ENCODE measurements at regions not wholly inside any gene's neighbourhood (a gene's known extent, or its start where the extent isn't known, plus 50 kb on each side); places are given as distances from the start of the nearest gene placed in this dataset.

DNA sequence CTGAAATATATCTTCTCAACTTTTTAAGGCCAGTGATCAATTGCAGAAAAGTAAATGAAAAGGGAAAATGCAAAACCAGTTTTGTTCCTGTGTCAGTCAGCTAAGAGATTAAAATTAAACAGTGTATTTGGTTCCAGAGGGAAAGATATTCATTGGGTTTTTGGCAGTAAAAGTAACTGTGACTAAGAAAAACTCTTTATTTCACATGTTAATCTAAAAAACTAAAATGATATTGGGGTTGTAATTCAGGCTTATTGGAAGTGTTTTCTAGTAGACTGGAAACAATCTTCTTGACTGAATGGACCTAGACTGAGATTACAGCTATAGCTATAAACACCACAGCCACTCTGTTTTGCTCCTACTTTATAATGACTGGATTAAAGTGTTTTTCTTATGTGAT, 413.9 kb downstream of the ADGRL2 start:
- no peak for DNase-seq (ENCODE audit: low read depth, low spot score)
- no peak overlapping the region for H3K4me3 ChIP-seq (ENCODE audit: low read length)

DNA sequence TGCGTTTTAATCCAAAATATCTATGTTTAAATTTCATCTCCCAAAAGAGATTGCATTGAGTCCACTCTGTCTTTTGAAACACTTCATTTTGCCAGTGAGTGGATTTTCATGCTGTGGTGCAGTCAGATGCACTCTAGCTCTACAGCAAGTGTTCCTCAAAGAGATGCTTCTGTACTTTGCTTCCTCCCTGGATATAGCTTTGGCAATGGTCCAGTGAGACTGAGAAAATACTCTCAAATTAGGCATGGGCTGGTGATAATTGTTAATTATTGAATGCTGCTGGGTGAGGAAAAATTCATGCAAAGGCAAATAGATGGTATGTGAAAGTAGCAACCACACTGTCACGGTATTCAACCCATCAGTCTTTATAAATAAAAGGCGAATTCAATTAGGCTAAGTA, 396.9 kb downstream of the ADGRL2 start:
- no peak overlapping the region for H3K4me3 ChIP-seq (ENCODE audit: low read length)
- no peak for DNase-seq (ENCODE audit: low read depth, low spot score)

DNA sequence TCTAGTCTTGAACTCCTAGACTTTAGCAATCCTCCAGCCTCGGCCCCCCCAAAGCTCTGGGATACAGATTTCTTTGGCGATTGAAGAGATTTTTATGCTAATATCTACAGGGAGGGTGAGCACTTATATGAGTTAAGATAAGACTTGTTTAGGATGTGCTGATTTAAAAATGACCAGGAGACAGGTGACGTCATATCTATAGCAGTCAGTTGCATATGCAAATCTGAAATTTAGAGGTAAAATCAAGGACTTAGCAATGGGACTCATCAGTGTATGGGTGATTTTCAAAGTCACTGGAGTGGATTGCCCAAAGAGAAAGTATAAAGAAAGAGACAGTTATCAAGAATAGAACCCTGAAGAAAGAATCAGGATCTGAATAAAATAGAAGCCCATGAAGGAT, 394.5 kb downstream of the ADGRL2 start:
- DNase-seq (ENCODE audit: low read depth, low spot score): no peak
- no peak overlapping the region for H3K4me3 ChIP-seq (ENCODE audit: low read length)

DNA sequence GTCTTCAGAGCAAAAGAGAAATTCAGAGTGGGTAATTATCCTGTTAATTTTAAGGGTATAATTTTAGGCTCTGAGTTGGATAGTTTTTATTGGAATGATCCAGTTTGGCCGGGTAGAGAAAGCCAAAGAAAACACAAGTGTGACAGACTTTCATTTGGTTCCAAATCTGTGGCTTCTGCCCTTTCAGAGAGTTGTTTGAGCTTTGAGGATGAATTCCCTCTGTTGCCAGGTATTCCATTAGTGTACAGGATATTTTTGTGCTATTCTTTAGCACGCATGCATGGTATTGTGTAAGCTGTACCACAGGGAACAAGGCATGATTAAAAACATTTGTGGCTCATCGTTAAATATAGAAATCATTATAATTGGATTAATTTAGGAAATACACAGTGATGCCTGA, 384.4 kb downstream of the ADGRL2 start:
- no peak for DNase-seq (ENCODE audit: low read depth, low spot score)
- H3K4me3 ChIP-seq (ENCODE audit: low read length): no peak overlapping the region

DNA sequence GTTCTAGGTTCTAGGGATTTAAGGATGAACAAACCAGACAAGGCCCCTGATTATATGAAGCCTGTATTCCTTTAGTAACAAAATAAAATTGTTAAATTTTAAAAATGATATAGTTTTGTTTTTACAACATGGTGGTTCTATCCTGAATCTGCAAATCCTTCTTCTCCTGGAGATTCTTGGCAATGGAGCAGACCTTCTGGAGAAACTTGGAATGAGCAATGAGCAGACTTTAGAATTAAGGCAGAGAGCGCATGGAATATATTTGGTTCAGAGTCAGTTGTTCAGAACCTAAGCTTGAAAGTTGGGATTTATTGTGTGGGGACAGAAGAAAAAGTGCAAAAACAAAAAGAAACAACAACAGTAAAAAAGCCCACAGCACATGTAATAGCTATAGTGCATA, 381.1 kb downstream of the ADGRL2 start:
- no peak overlapping the region for H3K4me3 ChIP-seq (ENCODE audit: low read length)
- DNase-seq (ENCODE audit: low read depth, low spot score): no peak

DNA sequence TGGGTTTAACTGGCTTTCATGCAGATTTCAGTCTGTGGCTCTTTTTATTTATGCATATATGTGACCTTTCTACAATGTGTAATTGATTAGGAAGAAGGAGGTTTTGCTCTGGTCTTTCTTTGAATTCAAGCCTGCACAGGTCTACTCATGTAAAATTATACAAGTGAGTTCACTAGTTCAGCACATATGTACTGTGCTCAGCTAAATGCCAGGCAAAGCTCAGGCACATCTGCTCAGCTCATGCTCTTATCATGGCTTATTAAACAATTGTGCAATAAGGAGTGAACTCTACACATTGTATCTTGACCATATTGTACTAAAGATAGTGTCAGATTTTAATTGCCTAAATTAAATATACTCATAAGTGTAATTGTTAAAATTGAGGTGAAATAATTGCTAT, 378.4 kb downstream of the ADGRL2 start:
- DNase-seq (ENCODE audit: low read depth, low spot score): no peak
- H3K4me3 ChIP-seq (ENCODE audit: low read length): no peak overlapping the region

DNA sequence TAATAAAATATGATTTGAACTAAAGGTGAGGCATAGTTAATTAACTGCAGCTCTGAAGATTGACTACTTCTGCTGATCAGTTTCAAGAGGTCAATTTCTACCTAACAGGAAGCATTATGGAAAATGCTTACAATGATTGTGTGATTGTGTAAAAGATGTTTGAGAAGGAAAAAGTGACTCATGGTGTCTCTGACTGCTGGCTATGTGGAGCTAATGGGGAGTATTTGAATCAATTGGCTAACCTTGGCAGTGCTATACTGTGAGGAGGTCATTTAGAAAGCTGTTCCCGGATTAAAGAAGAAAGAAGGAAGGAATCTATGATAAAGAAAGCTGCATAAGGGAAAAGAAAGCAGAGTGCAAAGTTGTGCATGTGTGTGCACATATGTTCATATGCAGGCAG, 376.5 kb downstream of the ADGRL2 start:
- H3K4me3 ChIP-seq (ENCODE audit: low read length): no peak overlapping the region
- no peak for DNase-seq (ENCODE audit: low read depth, low spot score)

DNA sequence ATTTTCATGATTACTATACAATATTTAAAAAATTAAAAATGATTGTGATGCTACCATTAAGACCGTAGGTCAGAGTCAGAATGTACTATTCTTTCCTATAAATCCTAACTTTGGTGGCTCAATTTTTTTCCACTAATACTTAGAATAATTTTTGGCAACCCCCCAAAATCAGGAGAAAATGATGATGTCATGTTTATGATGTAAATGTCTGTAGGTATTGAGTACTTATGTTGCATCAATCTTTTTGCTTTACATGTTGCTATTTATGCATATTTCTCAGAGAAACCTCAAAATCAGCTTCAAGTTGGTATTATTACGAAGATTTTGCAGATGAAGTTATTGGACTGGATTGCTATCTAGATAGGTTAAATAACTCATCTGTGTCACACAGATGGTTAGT, 371.2 kb downstream of the ADGRL2 start:
- no peak for DNase-seq (ENCODE audit: low read depth, low spot score)
- H3K4me3 ChIP-seq (ENCODE audit: low read length): no peak overlapping the region

DNA sequence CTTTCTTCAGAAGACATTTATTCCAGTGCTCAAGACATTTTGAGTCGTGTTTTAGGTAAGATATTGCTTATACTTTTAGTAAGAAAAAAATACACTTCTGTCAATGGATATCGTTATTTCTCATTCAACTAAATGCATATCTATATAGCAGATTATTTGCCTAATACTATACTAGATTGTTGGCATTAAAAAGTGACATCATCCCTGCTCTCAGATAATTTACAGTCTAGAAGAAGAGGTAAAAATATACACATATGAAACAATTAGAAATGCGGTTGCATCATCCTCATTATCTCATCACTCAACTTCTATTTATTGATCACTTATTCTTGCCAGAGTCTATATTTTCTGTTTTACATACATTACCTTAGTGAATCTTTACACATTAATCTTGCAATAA, 367.7 kb downstream of the ADGRL2 start:
- no peak overlapping the region for H3K4me3 ChIP-seq (ENCODE audit: low read length)
- DNase-seq (ENCODE audit: low read depth, low spot score): no peak

DNA sequence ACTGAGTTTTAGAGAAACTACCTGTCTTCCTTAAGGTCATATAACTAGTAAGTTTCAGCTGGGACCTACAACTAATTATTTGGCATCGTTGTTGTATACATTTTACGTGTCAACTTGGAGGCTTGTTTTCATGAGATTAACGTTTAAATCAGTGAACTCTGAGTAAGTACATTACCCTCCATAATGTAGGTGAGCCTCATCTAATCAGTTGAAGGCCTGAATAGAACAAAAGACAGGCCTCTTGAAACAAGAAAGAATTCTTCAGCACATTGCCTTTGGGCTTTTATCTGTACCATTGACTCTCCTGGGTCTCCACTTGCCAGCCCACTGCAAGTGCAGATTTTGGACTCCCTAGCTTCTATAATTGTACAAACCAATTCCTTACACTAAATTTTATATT, 364.6 kb downstream of the ADGRL2 start:
- DNase-seq (ENCODE audit: low read depth, low spot score): no peak
- no peak overlapping the region for H3K4me3 ChIP-seq (ENCODE audit: low read length)

DNA sequence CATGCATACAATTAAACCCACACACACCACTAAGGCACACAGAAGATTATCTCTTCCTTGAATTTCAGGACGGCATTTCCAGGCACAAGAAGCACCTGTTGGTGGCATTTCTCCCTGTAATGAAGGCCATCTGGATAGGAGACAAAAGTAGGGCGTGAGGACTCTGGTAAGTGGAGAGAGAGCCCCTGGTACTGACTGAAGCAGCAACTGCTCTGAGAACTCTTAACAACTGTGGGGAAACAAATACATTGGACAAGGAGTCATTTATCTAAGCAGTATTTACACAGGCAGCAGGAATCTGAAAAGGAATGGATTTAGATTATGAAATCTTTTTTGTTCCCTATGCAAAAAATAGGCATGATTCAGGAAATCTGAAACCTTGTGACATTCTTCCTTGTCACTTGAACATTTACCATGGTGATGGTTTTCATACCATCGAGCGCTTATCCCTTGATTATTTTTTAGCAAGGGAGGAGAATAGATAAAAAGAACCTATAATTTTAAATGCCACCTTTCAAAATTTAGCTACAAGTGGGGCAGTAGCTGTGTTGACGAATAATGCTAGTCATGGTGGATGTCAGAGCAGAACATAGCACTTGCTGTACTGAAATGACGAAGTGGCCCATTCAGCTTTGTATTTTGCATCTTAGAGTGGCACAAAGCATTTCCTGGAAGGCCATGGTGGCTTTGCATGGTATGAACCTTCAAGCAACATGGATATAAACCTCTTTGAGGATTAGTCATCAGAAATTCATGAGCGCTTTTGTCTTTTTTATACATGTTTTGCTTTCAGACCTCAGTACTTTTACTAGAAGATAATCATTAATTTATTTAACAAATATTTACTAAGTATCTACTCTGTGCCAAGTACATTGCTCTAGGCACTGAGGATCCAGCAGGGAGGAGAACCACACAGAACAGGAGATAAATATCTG, 362.0 kb downstream of the ADGRL2 start:
- no peak for DNase-seq (ENCODE audit: low read depth, low spot score)
- no peak overlapping the region for H3K4me3 ChIP-seq (ENCODE audit: low read length)

DNA sequence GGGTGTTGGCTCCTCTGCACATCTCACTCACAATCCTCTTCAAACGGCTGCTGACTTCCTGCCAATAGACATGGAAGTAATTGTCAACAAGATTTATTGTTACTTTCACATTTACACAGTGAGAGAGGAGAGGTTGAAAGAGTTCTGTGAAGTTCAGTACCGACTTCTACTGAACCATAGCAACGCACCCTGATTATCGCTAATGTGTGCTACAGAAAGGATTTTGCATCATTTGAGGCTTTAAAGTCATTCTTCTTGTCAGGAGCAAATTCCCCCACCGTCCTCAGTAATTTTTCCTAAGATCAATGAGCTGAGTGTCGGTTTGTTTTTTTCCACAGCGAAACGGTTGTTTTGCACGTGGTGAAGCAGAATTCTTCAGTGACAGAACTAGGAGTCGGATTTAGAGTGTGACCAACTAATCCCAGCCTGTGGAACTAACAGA, 361.0 kb downstream of the ADGRL2 start:
- H3K4me3 ChIP-seq (ENCODE audit: low read length): peak overlapping the region; percentile 13; the same call in 1 of the 2 replicates
- DNase-seq (ENCODE audit: low read depth, low spot score): peak; percentile 29

DNA sequence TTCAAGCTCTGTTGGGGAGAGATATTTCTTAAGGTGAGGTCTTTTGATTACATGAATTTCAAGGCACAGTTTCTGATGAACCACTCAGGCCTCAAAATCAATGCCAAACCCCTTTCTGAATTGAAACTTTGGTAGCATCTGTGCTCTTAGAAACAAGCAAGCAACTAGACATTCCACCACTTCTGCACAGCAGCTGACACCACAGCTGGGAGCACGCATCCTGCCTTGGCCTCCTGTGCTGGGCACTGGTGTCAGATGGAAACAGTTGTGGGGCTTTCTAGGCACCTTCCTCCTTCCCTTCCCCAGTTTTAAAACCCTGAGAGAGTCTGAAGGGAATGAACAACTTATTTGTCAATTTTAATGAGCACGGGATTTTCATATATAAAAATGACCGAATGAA, 360.2 kb downstream of the ADGRL2 start:
- DNase-seq (ENCODE audit: low read depth, low spot score): no peak

DNA sequence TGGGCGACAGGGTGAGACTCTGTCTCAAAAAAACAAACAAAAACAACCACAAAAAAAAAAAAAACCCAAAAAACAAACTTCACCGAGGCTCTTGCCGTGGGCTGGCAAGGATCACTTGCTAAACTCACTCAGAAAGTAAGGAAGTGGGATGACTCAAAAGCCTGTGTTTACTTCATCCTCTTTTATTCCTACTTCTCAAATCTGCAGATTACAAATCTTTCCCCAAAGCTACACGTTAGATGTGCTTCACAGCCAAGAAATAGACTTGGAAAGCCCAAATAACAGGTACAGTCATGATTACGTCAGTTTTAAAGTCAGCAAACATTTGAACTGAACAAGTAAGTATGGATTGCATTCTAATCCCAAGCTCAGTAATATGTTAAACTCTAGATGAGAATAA, 359.3 kb downstream of the ADGRL2 start:
- DNase-seq (ENCODE audit: low read depth, low spot score): no peak
- H3K4me3 ChIP-seq (ENCODE audit: low read length): no peak overlapping the region

More for the DNA sequence above, 360.2 kb downstream of the ADGRL2 start:
- H3K4me3 ChIP-seq (ENCODE audit: low read length): no peak overlapping the region

DNA sequence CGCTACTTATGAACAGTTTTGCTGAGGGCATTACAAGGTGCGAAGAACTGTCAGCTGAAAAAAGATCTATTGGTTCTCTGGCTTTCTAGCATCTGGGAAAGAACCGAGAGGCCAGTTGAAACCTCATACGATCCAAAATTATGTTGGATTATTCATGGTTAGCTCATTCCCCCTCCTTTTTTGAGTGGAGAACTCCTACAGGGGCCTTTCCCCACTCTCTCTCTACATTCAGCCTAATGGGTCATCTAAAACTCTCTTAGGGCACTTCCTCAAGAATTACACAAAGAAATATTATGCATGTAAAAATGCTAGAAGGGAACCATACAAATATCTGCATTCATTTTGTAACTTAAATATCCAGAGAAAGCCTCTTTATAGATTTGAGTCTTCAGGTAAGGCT, 358.2 kb downstream of the ADGRL2 start:
- no peak overlapping the region for H3K4me3 ChIP-seq (ENCODE audit: low read length)
- DNase-seq (ENCODE audit: low read depth, low spot score): no peak

DNA sequence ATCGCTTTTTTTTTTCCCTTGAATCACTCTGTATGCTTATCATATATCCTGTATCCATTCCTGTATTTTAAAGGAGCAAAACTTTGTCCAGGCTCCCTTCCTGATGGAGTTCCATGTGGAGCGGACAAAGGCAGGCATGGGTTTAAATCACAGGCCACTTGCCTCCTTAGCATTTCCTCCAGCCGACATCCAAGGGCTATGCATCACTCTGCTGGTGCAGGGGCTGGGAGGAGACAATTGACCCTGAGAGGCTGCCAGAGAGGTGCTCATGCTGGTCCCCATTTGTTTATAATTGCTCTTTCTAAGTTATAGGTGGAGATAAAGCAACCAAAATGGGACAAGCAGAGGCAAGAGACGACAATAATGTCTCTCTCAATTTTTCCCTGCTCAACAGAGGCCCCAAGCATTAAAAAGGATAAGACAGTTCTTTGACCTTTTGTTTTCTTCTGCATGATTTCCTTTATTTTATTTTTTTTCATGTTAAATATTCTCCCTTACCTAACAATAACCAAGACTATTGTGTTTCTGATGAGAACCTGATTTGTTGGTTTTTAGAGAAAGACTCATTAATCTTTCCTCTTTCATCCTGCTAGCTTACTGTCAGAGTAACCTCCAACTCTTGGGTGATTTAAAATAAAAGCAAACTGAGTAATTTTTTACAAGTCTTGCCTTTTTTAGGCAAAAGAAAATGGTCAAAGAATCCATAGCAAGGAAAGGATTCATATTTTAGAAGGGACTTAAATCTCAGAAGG, 353.7 kb downstream of the ADGRL2 start:
- H3K4me3 ChIP-seq (ENCODE audit: low read length): no peak overlapping the region
- DNase-seq (ENCODE audit: low read depth, low spot score): no peak

DNA sequence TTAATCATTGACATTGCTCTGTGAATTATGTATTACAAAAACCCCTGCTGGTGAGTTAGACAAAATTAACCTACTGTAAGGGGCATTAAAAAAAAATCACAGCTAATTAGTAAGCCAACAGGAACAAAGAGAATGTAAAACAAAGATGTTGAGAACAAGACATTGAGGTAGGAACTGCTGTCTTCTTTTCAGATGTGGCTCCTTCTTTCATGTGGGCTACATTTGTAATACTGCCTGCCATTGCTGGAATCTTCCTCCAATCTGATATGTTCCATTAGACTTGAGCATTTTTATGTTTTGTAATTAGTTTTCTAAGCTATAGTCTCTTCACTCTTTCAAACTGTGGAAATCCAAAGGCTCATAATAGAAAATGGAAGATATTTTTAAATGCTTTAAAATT, 353.0 kb downstream of the ADGRL2 start:
- peak; percentile 32 for DNase-seq (ENCODE audit: low read depth, low spot score)
- H3K4me3 ChIP-seq (ENCODE audit: low read length): no peak overlapping the region

DNA sequence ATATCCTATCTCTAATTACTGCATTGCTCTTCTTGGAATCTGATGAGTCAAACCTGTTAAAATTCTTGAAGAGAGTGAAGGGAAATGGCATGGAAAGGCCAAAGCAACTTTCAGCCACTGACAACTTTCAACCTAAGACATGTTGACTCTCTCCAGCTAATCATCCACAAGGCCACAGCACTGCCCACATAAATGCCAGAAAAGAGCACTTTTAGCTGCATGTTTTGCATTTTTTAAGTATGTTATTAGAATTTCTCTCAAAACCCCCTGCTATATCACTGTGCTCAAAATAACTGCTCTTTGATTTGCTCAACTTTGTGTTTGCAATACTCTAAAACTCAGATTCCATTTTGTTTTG, 352.5 kb downstream of the ADGRL2 start:
- no peak overlapping the region for H3K4me3 ChIP-seq (ENCODE audit: low read length)
- no peak for DNase-seq (ENCODE audit: low read depth, low spot score)

DNA sequence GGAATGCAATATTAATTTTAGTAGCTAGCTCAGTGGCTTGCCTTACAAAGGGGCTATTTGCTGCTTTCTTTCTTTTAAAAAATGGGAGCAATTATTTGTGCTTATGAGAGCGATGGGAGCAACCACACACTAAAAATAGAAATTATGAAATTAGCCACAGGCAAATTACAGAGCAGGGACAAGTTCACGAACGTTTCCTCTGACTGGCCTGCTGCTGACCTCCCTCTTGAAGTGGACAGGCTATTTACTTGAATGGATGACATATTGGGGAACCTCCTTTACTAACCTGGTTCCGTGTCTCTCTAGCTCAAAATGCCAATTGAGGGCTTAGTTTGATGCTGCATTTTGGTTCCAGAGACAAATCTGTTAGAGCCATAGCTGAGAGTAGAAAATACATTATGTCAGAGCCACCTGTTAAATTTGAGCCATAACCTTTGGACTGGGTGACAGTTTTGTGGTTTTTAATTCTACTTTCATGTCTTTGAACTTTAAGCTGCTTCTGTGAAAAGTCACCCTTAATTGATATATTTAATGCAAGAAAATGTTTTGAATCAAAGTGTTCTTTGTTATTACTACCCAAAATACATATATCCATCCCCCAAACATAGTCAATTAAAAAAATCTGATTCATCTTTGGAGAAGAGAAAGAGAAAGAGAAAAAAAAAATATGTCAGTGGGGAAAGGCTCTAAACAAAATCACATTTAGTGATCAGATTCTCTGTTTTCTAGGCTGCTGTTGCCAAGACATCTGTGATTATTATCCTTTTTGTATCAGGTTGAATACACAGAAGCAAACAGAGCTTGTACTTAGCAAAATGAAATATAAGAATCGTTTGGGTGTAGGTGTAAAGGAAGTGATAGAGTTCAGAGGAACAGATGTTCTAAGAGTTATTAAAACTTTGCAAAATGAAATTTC, 351.9 kb downstream of the ADGRL2 start:
- no peak overlapping the region for H3K4me3 ChIP-seq (ENCODE audit: low read length)
- DNase-seq (ENCODE audit: low read depth, low spot score): no peak

DNA sequence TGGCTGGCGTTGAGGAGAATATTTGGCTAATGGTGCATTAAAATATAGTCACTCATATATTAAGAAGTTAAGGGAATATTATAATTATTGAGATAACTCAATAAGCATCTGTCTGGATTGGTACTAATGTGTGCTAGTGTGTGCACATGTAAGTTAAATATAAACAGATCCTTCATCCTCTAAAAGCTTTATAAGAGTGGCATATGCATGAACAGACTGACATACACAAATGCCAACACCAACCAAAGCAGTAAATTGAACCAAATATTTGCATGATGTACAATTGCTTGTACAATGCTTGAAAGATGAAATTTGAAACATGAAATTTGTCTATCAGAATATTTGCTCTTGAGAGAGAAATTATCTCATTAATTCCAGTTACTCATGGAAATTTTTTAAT, 344.9 kb downstream of the ADGRL2 start:
- H3K4me3 ChIP-seq (ENCODE audit: low read length): no peak overlapping the region
- no peak for DNase-seq (ENCODE audit: low read depth, low spot score)
